ENCODE measurements at regions not wholly inside any gene's neighbourhood (a gene's known extent, or its start where the extent isn't known, plus 50 kb on each side); places are given as distances from the start of the nearest gene placed in this dataset.

- DNase-seq (ENCODE audit: low read depth, low spot score) = no peak
- ChIA-PET SMC1A (ENCODE audit: uncharacterized antibody, unreplicated experiment) (interaction anchor here (1.2 kb wide), 1 partner anchor 31 kb away, joined by 4 read pairs; no protein-coding TSS in a partner anchor), CTCF (no interaction called here), RAD21 (ENCODE audit: unreplicated experiment) (no interaction called here), POLR2A (no interaction called here)
- Histone ChIP-seq H2AFZ (ENCODE audit: control insufficient read depth, low read depth, low read length) (no peak overlapping the region), H3K4me2 (ENCODE audit: control insufficient read depth, insufficient read depth) (no peak overlapping the region), H3K79me2 (ENCODE audit: control insufficient read depth, insufficient read depth, low read length) (no peaks in the 10 kb centered on the region), H3K4me1 (ENCODE audit: control insufficient read depth, insufficient read depth, low read length) (no peaks in the 10 kb centered on the region), H3K27ac (ENCODE audit: control insufficient read depth, insufficient read depth) (no peak overlapping the region), H3K4me3 (no peak overlapping the region), H3K9ac (ENCODE audit: control insufficient read depth, insufficient read depth, low read length) (no peak overlapping the region), H4K20me1 (ENCODE audit: control insufficient read depth, insufficient read depth) (no peaks in the 10 kb centered on the region), H3K36me3 (ENCODE audit: control insufficient read depth in 2 of 2, insufficient read depth in 2 of 2, low read length in 1 of 2) (no peaks in the 10 kb centered on the region), H3K27me3 (replicated peaks in 1 of 2; ENCODE audit: control insufficient read depth in 2 of 2, insufficient read depth in 2 of 2, low read length in 1 of 2) (no peaks in the 10 kb centered on the region), H3K9me3 (replicated peaks; ENCODE audit: control insufficient read depth, insufficient read depth, low read length) (no peaks in the 10 kb centered on the region)
- intact Hi-C loops (cut with micrococcal nuclease; ENCODE audit: unreplicated experiment) = no loop called here
- BruUV-seq (replicated peaks) = no TSS peak
- in situ Hi-C loops (cut with MboI) = no loop called here
- TF ChIP-seq WRNIP1 (IDR thresholded peaks at IDR 0.05; ENCODE audit: borderline replicate concordance, low read depth, low read length) (no peak), ZNF687 (IDR thresholded peaks at IDR 0.05) (no peak), MYB (IDR thresholded peaks at IDR 0.05; ENCODE audit: borderline replicate concordance, low read depth, low read length) (no peak), BACH1 (IDR thresholded peaks at IDR 0.05; ENCODE audit: borderline replicate concordance) (no peak), PML (IDR thresholded peaks at IDR 0.05; ENCODE audit: low read length) (no peak), CREM (IDR thresholded peaks at IDR 0.05; ENCODE audit: low read depth) (no peak), PAX8 (IDR thresholded peaks at IDR 0.05) (no peak), BCL11A (IDR thresholded peaks at IDR 0.05; ENCODE audit: low read depth, low read length) (no peak), ZBTB33 (IDR thresholded peaks at IDR 0.05) (no peak), USF2 (IDR thresholded peaks at IDR 0.05; ENCODE audit: borderline replicate concordance, low read depth, low read length) (no peak), KDM1A (IDR thresholded peaks at IDR 0.05; ENCODE audit: borderline replicate concordance) (no peak), HDGF (IDR thresholded peaks at IDR 0.05) (no peak), NBN (IDR thresholded peaks at IDR 0.05) (no peak), EGR1 (IDR thresholded peaks at IDR 0.05; ENCODE audit: borderline replicate concordance in 1 of 2, low read depth in 2 of 2, low read length in 2 of 2) (no peak), TARDBP (IDR thresholded peaks at IDR 0.05; ENCODE audit: borderline replicate concordance) (no peak), GATAD2B (conservative IDR thresholded peaks at IDR 0.05; ENCODE audit: low read depth) (no peak)
- ATAC-seq = no peak
- FAIRE-seq = no peak
Observed at GRCh38 chr13:64866331-64866730, 2363.8 kb downstream of the PCDH9 start.
